Calu3 (cell line): ENCODE measurements at regions not wholly inside any gene's neighbourhood (a gene's known extent, or its start where the extent isn't known, plus 50 kb on each side); places are given as distances from the start of the nearest gene placed in this dataset.

Experiments used
- BruUV-seq: library from RNA; stranded (reverse); fragments of 400-500 nt; replicated peaks from 2 replicates; lab custom pipeline; 2021; lab: Mats Ljungman, UMichigan
- CTCF ChIA-PET: fragments of 300-600 bp; sonication (Branson Sonifier 250); formaldehyde crosslinking; loops from one replicate; lab custom pipeline; 2022; ENCODE audit warnings: antibody characterized with exemption; lab: Charles Lee
- DNase-seq: peaks from one replicate; pipeline ENCODE4 v3.0.0; 2022
- H3K27ac Mint-ChIP-seq: one replicate; pipeline ENCODE4 v1.8.0; 2022; ENCODE audit warnings: mixed read lengths; ENCODE audit not compliant: unreplicated experiment
- H3K27me3 Mint-ChIP-seq: one replicate; pipeline ENCODE4 v1.8.0; 2022; ENCODE audit warnings: mixed read lengths; ENCODE audit not compliant: unreplicated experiment
- H3K36me3 Mint-ChIP-seq: one replicate; pipeline ENCODE4 v1.8.0; 2022; ENCODE audit warnings: mild to moderate bottlenecking, moderate library complexity, mixed read lengths; ENCODE audit not compliant: insufficient read depth, unreplicated experiment
- H3K4me1 Mint-ChIP-seq: one replicate; pipeline ENCODE4 v1.8.0; 2022; ENCODE audit warnings: mild to moderate bottlenecking, low read depth, mixed read lengths; ENCODE audit not compliant: unreplicated experiment
- H3K4me3 Mint-ChIP-seq: one replicate; pipeline ENCODE4 v1.8.0; 2022; ENCODE audit warnings: mild to moderate bottlenecking, low read depth, moderate library complexity, mixed read lengths; ENCODE audit not compliant: unreplicated experiment
- H3K9me3 Mint-ChIP-seq: one replicate; pipeline ENCODE4 v1.8.0; 2022; ENCODE audit warnings: low read depth, mixed read lengths; ENCODE audit not compliant: unreplicated experiment
- CTCF ChIP-seq: fragments of 200-600 bp; IDR thresholded peaks from one replicate; pipeline ENCODE4 v1.8.0; 2022; ENCODE audit warnings: antibody characterized with exemption; ENCODE audit not compliant: unreplicated experiment
- intact Hi-C: fragments of 100-400 bp; cut with micrococcal nuclease; formaldehyde crosslinking; loops from one replicate; pipeline ENCODE4 v1.10.0; 2022; ENCODE audit not compliant: unreplicated experiment

DNA sequence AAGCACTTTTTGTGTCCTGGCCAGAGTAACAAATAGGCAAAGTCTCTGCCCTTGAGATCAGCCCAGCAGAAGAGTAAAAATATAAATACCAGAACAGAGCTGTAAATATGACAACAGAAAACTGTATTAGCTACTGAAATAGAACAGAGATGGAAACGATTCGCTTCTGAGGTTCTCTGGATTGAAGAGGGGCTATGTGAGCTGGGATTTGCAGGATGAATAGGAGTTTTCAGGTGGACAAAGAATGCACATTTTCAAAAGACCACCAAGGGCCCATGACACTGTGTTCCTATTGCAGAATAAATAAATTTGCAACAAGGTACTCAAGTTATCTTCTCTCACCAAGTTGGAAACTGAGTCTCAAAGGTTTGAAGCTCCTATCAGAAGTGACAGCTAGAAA lies 176.6 kb downstream of the BCL11B start:
- no peak for TF ChIP-seq CTCF
- H3K27me3 Mint-ChIP-seq, result no peaks in the 10 kb centered on the region
- intact Hi-C loops, result no loop called here
- peaks cover 2% of the 10 kb centered on the region for H3K9me3 Mint-ChIP-seq
- DNase-seq, result no peak
- CTCF ChIA-PET, result no interaction called here
- BruUV-seq, result no TSS peak
- no peaks in the 10 kb centered on the region for H3K36me3 Mint-ChIP-seq
- no peak overlapping the region for H3K4me3 Mint-ChIP-seq
- H3K4me1 Mint-ChIP-seq, result no peaks in the 10 kb centered on the region
- H3K27ac Mint-ChIP-seq, result no peak overlapping the region

- DNase-seq, result no peak
- Mint-ChIP-seq H3K27ac (no peak overlapping the region), H3K36me3 (no peaks in the 10 kb centered on the region), H3K4me1 (no peaks in the 10 kb centered on the region), H3K27me3 (no peaks in the 10 kb centered on the region), H3K4me3 (no peak overlapping the region), H3K9me3 (peaks cover 2% of the 10 kb centered on the region)
- BruUV-seq, result no TSS peak
- no peak for TF ChIP-seq CTCF
- intact Hi-C loops, result no loop called here
- CTCF ChIA-PET, result no interaction called here
These were observed 173.8 kb downstream of the BCL11B start for GRCh38 chr14:99098199-99098598.

GRCh38 chr14:99099051-99099787 lies 172.8 kb downstream of the BCL11B start:
- H3K4me1 Mint-ChIP-seq, result no peaks in the 10 kb centered on the region
- no peaks in the 10 kb centered on the region for H3K27me3 Mint-ChIP-seq
- BruUV-seq, result no TSS peak
- CTCF ChIA-PET, result no interaction called here
- no peaks in the 10 kb centered on the region for H3K36me3 Mint-ChIP-seq
- intact Hi-C loops, result no loop called here
- peaks cover 4% of the 10 kb centered on the region for H3K9me3 Mint-ChIP-seq
- no peak for TF ChIP-seq CTCF
- DNase-seq, result no peak
- H3K27ac Mint-ChIP-seq, result no peak overlapping the region
- no peak overlapping the region for H3K4me3 Mint-ChIP-seq

GRCh38 chr14:99100497-99101270 lies 171.3 kb downstream of the BCL11B start:
- BruUV-seq, result no TSS peak
- no peak overlapping the region for H3K4me3 Mint-ChIP-seq
- no peak overlapping the region for H3K27ac Mint-ChIP-seq
- CTCF ChIA-PET, result no interaction called here
- no peaks in the 10 kb centered on the region for H3K27me3 Mint-ChIP-seq
- TF ChIP-seq CTCF, result no peak
- H3K4me1 Mint-ChIP-seq, result no peaks in the 10 kb centered on the region
- H3K9me3 Mint-ChIP-seq, result peaks cover 2% of the 10 kb centered on the region
- DNase-seq, result no peak
- no peaks in the 10 kb centered on the region for H3K36me3 Mint-ChIP-seq
- intact Hi-C loops, result no loop called here
